Uterus (tissue), 2 donors: ENCODE measurements at regions not wholly inside any gene's neighbourhood (a gene's known extent, or its start where the extent isn't known, plus 50 kb on each side); places are given as distances from the start of the nearest gene placed in this dataset.

Experiments used
- POLR2A ChIP-seq, 2 donors: fragments of 450-650 bp; IDR thresholded peaks; one replicate each; pipeline ENCODE4 v1.6.1; 2016; ENCODE audit warnings: antibody characterized with exemption in 2 of 2, mild to moderate bottlenecking in 1 of 2, moderate library complexity in 1 of 2
- TF ChIP-seq, protein P1 (sequence below), 4 experiments: fragments of 200-600 bp in 2 of 4; fragments of 450-650 bp in 2 of 4; sonication (generic) in 2 of 4; IDR thresholded peaks; one replicate each; pipeline ENCODE4 v1.5.1; 2016 to 2019; ENCODE audit warnings: antibody characterized with exemption in 4 of 4, mild to moderate bottlenecking in 2 of 4, moderate library complexity in 1 of 4

GRCh38 chr9:135308821-135309762, 170.5 kb upstream of the PPP1R26 start:
- TF ChIP-seq, protein P1, sequence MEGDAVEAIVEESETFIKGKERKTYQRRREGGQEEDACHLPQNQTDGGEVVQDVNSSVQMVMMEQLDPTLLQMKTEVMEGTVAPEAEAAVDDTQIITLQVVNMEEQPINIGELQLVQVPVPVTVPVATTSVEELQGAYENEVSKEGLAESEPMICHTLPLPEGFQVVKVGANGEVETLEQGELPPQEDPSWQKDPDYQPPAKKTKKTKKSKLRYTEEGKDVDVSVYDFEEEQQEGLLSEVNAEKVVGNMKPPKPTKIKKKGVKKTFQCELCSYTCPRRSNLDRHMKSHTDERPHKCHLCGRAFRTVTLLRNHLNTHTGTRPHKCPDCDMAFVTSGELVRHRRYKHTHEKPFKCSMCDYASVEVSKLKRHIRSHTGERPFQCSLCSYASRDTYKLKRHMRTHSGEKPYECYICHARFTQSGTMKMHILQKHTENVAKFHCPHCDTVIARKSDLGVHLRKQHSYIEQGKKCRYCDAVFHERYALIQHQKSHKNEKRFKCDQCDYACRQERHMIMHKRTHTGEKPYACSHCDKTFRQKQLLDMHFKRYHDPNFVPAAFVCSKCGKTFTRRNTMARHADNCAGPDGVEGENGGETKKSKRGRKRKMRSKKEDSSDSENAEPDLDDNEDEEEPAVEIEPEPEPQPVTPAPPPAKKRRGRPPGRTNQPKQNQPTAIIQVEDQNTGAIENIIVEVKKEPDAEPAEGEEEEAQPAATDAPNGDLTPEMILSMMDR (IDR thresholded peaks at IDR 0.05): no peak
- no peak for TF ChIP-seq POLR2A (IDR thresholded peaks at IDR 0.05)
